ENCODE measurements at regions not wholly inside any gene's neighbourhood (a gene's known extent, or its start where the extent isn't known, plus 50 kb on each side); places are given as distances from the start of the nearest gene placed in this dataset.

GRCh38 chr11:121914508-121915059, 201.4 kb downstream of the BLID start:
- no peak for TF ChIP-seq CTCF (IDR thresholded peaks at IDR 0.05; ENCODE audit: low read length)
- TF ChIP-seq EZH2 (optimal IDR thresholded peaks at IDR 0.05; ENCODE audit: low read depth, low read length), result no peak
- no peak for TF ChIP-seq EZH2phosphoT487 (IDR thresholded peaks at IDR 0.05; ENCODE audit: low read length)
